ENCODE measurements at regions not wholly inside any gene's neighbourhood (a gene's known extent, or its start where the extent isn't known, plus 50 kb on each side); places are given as distances from the start of the nearest gene placed in this dataset.
A peak's percentile ranks its signal among the peaks of the same experiment; 100 is the strongest.

- Histone ChIP-seq H3K9me3 (ENCODE audit: control insufficient read depth, low read length) (no peaks in the 10 kb centered on the region), H3K4me1 (ENCODE audit: control insufficient read depth, insufficient read depth, low read length, poor library complexity, severe bottlenecking) (peaks cover 67% of the 10 kb centered on the region), H3K4me3 (ENCODE audit: extremely low read depth, insufficient read depth, low read length, poor library complexity, severe bottlenecking) (no peak overlapping the region), H3K36me3 (ENCODE audit: control insufficient read depth, insufficient read depth, low read length) (peaks cover 8% of the 10 kb centered on the region), H3K27ac (ENCODE audit: low read depth, low read length, severe bottlenecking) (peak overlapping the region; percentile 88)
- WGBS, 2 experiments (ENCODE audit: insufficient coverage in 2 of 2) = 87 to 93% methylated on average over 10 to 12 of the region's 14 CpGs
Measured at GRCh38 chr2:120866483-120867140, 130.9 kb downstream of the GLI2 start.

GRCh38 chr2:120867290-120868241, 131.9 kb downstream of the GLI2 start:
- no peaks in the 10 kb centered on the region for H3K9me3 ChIP-seq (ENCODE audit: control insufficient read depth, low read length)
- H3K4me3 ChIP-seq (ENCODE audit: extremely low read depth, insufficient read depth, low read length, poor library complexity, severe bottlenecking) = peak overlapping the region; percentile 3
- 24 to 27% methylated on average over 37 to 40 of the region's 54 CpGs for WGBS, 2 experiments (ENCODE audit: insufficient coverage in 2 of 2)
- H3K27ac ChIP-seq (ENCODE audit: low read depth, low read length, severe bottlenecking) = peak overlapping the region; percentile 88
- peaks cover 58% of the 10 kb centered on the region for H3K4me1 ChIP-seq (ENCODE audit: control insufficient read depth, insufficient read depth, low read length, poor library complexity, severe bottlenecking)
- H3K36me3 ChIP-seq (ENCODE audit: control insufficient read depth, insufficient read depth, low read length) = peaks cover 11% of the 10 kb centered on the region

GRCh38 chr2:120868366-120868765, 132.7 kb downstream of the GLI2 start:
- Histone ChIP-seq H3K4me3 (ENCODE audit: extremely low read depth, insufficient read depth, low read length, poor library complexity, severe bottlenecking) (no peak overlapping the region), H3K4me1 (ENCODE audit: control insufficient read depth, insufficient read depth, low read length, poor library complexity, severe bottlenecking) (peaks cover 50% of the 10 kb centered on the region), H3K27ac (ENCODE audit: low read depth, low read length, severe bottlenecking) (no peak overlapping the region), H3K9me3 (ENCODE audit: control insufficient read depth, low read length) (no peaks in the 10 kb centered on the region), H3K36me3 (ENCODE audit: control insufficient read depth, insufficient read depth, low read length) (peaks cover 7% of the 10 kb centered on the region)
- WGBS, 2 experiments (ENCODE audit: insufficient coverage in 2 of 2) = 78 to 84% methylated on average over 3 of the region's 4 CpGs

GRCh38 chr2:120869036-120869729, 133.5 kb downstream of the GLI2 start:
- Histone ChIP-seq H3K4me1 (ENCODE audit: control insufficient read depth, insufficient read depth, low read length, poor library complexity, severe bottlenecking) (peaks cover 49% of the 10 kb centered on the region), H3K4me3 (ENCODE audit: extremely low read depth, insufficient read depth, low read length, poor library complexity, severe bottlenecking) (no peak overlapping the region), H3K27ac (ENCODE audit: low read depth, low read length, severe bottlenecking) (no peak overlapping the region), H3K9me3 (ENCODE audit: control insufficient read depth, low read length) (no peaks in the 10 kb centered on the region), H3K36me3 (ENCODE audit: control insufficient read depth, insufficient read depth, low read length) (peaks cover 10% of the 10 kb centered on the region)
- WGBS, 2 experiments (ENCODE audit: insufficient coverage in 2 of 2) = no CpG with 5 or more reads among the region's 1 CpG

GRCh38 chr2:120869730-120870466, 134.2 kb downstream of the GLI2 start:
- H3K4me1 ChIP-seq (ENCODE audit: control insufficient read depth, insufficient read depth, low read length, poor library complexity, severe bottlenecking) = peaks cover 55% of the 10 kb centered on the region
- H3K4me3 ChIP-seq (ENCODE audit: extremely low read depth, insufficient read depth, low read length, poor library complexity, severe bottlenecking) = no peak overlapping the region
- 90 to 100% methylated on average over 2 of the region's 5 CpGs for WGBS, 2 experiments (ENCODE audit: insufficient coverage in 2 of 2)
- peaks cover 10% of the 10 kb centered on the region for H3K36me3 ChIP-seq (ENCODE audit: control insufficient read depth, insufficient read depth, low read length)
- no peaks in the 10 kb centered on the region for H3K9me3 ChIP-seq (ENCODE audit: control insufficient read depth, low read length)
- H3K27ac ChIP-seq (ENCODE audit: low read depth, low read length, severe bottlenecking) = no peak overlapping the region

- Histone ChIP-seq H3K4me3 (ENCODE audit: extremely low read depth, insufficient read depth, low read length, poor library complexity, severe bottlenecking) (no peak overlapping the region), H3K9me3 (ENCODE audit: control insufficient read depth, low read length) (no peaks in the 10 kb centered on the region), H3K36me3 (ENCODE audit: control insufficient read depth, insufficient read depth, low read length) (peaks cover 10% of the 10 kb centered on the region), H3K4me1 (ENCODE audit: control insufficient read depth, insufficient read depth, low read length, poor library complexity, severe bottlenecking) (peaks cover 51% of the 10 kb centered on the region), H3K27ac (ENCODE audit: low read depth, low read length, severe bottlenecking) (no peak overlapping the region)
- WGBS, 2 experiments (ENCODE audit: insufficient coverage in 2 of 2) = 94% methylated on average over 8 to 9 of the region's 9 CpGs
Measured at GRCh38 chr2:120870467-120870788, 134.8 kb downstream of the GLI2 start.

- H3K36me3 ChIP-seq (ENCODE audit: control insufficient read depth, insufficient read depth, low read length) = peaks cover 13% of the 10 kb centered on the region
- H3K4me1 ChIP-seq (ENCODE audit: control insufficient read depth, insufficient read depth, low read length, poor library complexity, severe bottlenecking) = peaks cover 46% of the 10 kb centered on the region
- H3K9me3 ChIP-seq (ENCODE audit: control insufficient read depth, low read length) = no peaks in the 10 kb centered on the region
- H3K27ac ChIP-seq (ENCODE audit: low read depth, low read length, severe bottlenecking) = no peak overlapping the region
- H3K4me3 ChIP-seq (ENCODE audit: extremely low read depth, insufficient read depth, low read length, poor library complexity, severe bottlenecking) = no peak overlapping the region
- 92 to 95% methylated on average over 8 to 9 of the region's 10 CpGs for WGBS, 2 experiments (ENCODE audit: insufficient coverage in 2 of 2)
Measured at GRCh38 chr2:120871016-120871635, 135.5 kb downstream of the GLI2 start.

GRCh38 chr2:120871881-120872620, 136.4 kb downstream of the GLI2 start:
- no peak overlapping the region for H3K4me3 ChIP-seq (ENCODE audit: extremely low read depth, insufficient read depth, low read length, poor library complexity, severe bottlenecking)
- H3K36me3 ChIP-seq (ENCODE audit: control insufficient read depth, insufficient read depth, low read length) = peaks cover 13% of the 10 kb centered on the region
- peaks cover 36% of the 10 kb centered on the region for H3K4me1 ChIP-seq (ENCODE audit: control insufficient read depth, insufficient read depth, low read length, poor library complexity, severe bottlenecking)
- WGBS, 2 experiments (ENCODE audit: insufficient coverage in 2 of 2) = 93 to 95% methylated on average over 5 to 6 of the region's 7 CpGs
- no peak overlapping the region for H3K27ac ChIP-seq (ENCODE audit: low read depth, low read length, severe bottlenecking)
- no peaks in the 10 kb centered on the region for H3K9me3 ChIP-seq (ENCODE audit: control insufficient read depth, low read length)

GRCh38 chr2:120873958-120874887, 138.6 kb downstream of the GLI2 start:
- H3K4me3 ChIP-seq (ENCODE audit: extremely low read depth, insufficient read depth, low read length, poor library complexity, severe bottlenecking) = no peak overlapping the region
- peaks cover 28% of the 10 kb centered on the region for H3K4me1 ChIP-seq (ENCODE audit: control insufficient read depth, insufficient read depth, low read length, poor library complexity, severe bottlenecking)
- H3K9me3 ChIP-seq (ENCODE audit: control insufficient read depth, low read length) = no peaks in the 10 kb centered on the region
- H3K27ac ChIP-seq (ENCODE audit: low read depth, low read length, severe bottlenecking) = no peak overlapping the region
- WGBS, 2 experiments (ENCODE audit: insufficient coverage in 2 of 2) = 84 to 87% methylated on average over 23 to 25 of the region's 27 CpGs
- peaks cover 16% of the 10 kb centered on the region for H3K36me3 ChIP-seq (ENCODE audit: control insufficient read depth, insufficient read depth, low read length)
